Occipital lobe (tissue), 1 donor: ENCODE measurements at regions not wholly inside any gene's neighbourhood (a gene's known extent, or its start where the extent isn't known, plus 50 kb on each side); places are given as distances from the start of the nearest gene placed in this dataset.

ENCODE experiments used
- DNase-seq: peaks from one replicate; lab custom pipeline; 2025; lab: John Stamatoyannopoulos, UW

GRCh38 chrX:6782831-6783230 is 247.9 kb upstream of the VCX3A start:
- no peak for DNase-seq

DNA sequence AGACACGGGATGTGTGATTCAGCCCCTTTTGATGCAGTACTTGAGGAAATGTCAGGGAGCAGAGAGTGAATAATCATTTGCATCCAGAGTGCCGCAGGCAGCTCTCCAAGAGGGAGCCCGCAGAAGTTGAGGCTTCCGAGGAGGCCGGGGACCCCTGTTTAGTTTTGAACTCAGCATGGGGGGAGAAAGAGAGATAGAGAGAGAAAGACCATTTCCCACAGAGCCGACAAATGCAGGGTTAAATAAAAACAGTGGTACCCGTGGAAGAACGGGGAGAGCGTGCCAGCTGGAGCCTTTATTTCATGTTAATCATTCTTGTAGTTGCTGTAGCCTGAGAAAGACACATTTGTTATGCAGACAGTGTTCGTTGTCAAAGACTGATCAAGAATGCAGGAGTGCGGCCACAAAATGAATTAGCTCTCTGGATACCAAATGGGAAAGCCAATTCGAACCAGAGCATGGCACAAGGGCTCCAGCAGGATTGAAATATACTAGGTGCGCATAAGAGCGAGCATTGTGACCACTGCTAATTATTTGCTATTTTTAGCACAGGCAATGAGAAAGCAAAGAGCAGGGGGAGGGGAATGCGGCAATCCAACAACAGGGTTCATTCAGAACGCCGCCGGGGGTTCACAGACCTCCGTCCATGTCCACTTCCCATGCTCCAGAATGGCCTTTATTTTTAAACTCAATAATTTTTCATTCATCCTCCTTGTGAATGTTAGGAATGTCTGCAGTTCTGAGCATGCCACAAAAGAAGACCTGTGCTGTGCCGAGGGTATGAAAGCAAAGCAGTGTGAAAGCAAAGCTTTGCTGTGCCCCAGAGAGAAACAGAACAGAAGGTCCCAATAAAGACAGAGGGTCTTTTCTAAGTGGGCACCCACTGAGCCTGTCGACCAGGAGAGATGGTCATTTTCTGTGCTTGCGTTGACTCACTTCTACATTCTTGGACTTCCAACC is 243.9 kb upstream of the VCX3A start:
- DNase-seq: peak; percentile 3

- no peak for DNase-seq
Measured at GRCh38 chrX:6777238-6778002, 242.5 kb upstream of the VCX3A start.

GRCh38 chrX:6770936-6771335 is 236.0 kb upstream of the VCX3A start:
- DNase-seq: no peak

GRCh38 chrX:6768881-6769280 is 234.0 kb upstream of the VCX3A start:
- no peak for DNase-seq

GRCh38 chrX:6761251-6761650 is 226.3 kb upstream of the VCX3A start:
- no peak for DNase-seq

DNA sequence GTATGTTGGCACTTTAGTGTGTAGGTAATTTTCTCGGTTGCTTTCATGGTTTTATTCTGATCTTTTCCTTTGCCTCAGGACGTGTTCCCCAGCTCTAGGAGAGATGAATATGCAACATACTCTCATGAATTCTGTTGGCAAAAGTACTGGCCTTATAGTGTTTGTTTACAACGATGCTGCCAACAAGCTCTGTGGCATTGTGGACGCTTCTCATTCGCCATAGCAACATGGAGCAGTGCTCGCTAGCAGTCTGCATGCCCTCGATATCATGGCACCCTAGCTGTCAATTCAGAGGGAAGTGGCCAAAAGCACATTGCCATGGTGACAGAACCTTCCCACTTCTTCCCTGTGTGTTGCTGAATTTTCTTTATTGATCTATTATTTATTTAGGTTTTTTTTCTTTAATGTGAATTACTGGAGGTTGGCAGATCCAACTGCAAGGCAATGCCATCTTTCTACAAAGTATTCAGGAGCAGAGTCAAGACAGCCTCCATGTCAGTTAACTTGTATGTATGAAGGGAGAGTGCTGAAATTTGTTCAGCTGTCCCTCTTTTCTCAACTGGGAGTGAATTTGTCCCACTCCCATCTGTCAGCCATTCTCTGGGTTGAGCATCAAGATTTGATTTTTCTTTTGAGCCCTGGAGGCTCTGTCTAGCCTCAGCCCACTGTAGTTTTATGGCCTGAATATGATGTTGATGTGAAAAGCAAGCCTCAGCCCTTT is 224.9 kb upstream of the VCX3A start:
- DNase-seq: no peak

DNA sequence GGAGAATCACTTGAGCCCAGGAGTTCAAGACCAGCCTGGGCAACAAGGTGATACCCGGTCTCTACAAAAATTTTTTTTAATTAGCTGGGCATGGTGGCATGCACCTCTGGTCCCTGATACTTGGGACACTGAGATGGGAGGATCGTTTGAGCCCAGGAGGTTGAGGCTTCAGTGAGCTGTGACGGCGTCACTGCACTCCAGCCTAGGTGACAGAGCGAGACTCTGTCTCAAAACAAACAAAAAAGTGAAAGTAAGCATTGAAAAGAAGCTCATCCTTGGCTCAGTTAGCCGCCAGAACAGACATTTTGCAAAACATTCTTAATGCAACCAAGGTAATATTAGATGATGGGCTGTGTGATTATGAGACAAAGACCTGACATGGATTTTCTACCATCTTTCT is 223.3 kb upstream of the VCX3A start:
- DNase-seq: no peak

- no peak for DNase-seq
Measured at GRCh38 chrX:6757631-6758030, 222.7 kb upstream of the VCX3A start.

DNA sequence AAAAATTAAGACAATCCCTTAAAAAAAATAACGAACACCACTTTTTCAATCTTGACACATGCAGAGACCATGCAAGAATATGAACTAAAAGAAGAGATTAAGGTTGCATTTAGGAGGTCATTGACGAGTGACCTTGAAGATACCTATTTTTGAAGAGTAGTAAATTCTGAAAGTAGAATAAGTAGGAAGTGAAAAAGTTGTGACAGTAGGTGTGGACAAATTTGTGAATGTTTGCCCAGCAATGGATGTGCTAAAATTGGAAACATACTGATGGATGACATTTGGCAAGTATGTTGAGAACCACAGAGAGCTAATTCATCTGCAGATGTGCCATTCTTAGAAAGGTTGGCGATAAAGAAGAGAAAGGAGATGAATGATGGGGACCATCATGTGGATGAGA is 213.7 kb upstream of the VCX3A start:
- DNase-seq: no peak

GRCh38 chrX:6738518-6739470 is 203.9 kb upstream of the VCX3A start:
- no peak for DNase-seq

DNA sequence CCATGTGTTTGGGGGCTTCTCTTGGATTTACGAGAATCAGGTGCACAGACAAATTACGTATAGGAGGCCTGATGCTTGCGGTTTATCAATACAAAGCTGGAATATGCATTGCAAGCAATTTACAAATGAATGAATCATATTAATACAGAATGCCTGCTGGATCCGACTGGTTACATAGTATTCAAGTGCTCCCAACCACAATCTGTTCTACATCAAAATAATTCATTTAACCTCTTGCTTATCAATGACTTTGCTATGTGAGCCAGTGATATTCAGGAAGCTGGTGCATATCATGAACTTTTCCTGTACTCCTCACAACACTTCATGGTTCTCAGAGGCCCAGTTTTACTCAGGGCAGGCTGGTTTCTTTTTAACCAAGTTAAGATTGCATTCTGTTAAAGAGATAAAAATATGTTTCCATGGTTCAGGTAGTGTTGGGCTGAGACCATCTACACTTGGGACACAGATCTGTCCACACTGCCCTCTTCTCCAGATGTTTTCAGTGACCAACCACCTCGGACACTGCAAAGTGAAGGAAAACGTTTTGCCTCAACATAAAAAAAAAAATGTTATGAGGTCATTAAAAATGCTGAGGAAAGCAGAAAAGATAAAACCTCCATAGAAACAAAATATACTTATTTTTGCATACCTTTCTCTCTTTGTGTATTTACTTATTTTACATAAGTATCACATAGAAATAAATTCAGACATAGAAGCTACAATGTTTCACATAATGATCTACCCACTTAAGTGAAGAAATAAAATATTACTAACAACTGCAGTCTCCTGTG is 200.1 kb upstream of the VCX3A start:
- DNase-seq: no peak

GRCh38 chrX:6732101-6732500 is 197.2 kb upstream of the VCX3A start:
- no peak for DNase-seq

GRCh38 chrX:6729626-6730025 is 194.7 kb upstream of the VCX3A start:
- no peak for DNase-seq

GRCh38 chrX:6718766-6719165 is 183.8 kb upstream of the VCX3A start:
- no peak for DNase-seq

DNA sequence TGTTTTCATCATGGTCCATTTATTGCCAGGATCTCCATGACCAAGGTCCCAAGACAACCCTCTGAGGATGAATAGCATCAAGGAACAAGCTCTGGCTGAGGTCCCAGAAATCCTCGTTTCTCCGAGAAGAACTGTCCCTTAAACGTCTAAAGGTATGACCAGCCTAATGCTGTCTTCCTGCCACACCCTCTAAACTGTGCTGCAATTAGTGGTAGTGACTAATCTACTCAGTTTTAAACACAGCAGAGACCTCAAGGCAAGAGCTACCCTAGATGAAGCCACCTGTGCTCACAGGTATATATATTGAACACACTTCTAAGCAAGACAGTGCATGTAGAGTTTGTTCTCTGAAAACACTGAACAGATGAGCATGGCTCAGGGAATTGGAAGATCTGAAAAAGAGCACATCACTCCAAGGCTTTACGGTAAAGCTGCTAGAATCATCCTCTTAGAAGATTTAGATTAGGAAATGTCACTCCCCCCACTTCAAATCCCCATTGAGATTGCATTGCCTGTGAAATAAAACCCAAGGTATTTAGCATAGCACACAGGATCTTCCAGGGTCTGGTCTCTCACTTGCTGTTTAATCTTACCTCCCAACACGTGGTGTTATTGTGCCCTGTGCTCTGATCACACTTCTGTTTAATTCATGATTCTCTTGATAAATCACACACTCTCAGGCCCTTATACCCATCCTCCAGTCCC is 173.9 kb upstream of the VCX3A start:
- DNase-seq: no peak

DNA sequence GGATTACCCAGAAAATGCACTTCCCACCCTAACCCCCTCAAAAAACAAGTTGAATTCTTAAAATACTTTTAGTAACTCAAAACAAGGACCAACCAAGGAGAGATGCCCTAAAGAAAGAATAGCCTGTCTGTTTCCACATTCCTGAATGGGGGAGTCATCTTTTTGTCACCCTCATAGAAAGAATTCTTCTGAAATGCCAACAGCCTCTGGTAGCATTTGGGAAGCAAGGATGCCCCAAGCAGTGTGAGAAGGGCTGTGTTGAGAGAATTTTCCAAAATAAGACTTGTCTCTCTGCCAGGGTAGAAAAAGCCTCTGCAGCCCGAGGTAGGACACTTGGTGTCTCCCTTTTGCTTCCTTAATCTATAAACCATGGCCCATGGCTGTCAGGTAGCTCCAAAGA is 173.1 kb upstream of the VCX3A start:
- no peak for DNase-seq

DNA sequence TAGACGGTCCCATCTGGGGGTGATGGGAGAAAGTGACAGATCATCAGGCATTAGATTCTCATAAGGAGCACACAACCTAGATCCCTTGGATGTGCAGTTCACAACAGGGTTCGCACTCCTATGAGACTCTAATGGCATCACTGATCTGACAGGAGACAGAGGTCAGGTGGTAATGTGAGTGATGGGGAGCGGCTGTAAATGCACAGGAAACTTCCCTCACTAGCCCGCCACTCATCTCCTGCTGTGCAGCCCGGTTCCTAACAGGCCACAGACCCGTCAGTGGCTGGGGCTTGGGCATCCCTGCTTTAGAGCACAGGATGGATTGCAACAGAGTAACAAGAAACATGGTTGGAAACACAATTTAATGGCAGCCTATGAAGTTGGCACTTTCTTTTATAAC is 172.6 kb upstream of the VCX3A start:
- no peak for DNase-seq

DNA sequence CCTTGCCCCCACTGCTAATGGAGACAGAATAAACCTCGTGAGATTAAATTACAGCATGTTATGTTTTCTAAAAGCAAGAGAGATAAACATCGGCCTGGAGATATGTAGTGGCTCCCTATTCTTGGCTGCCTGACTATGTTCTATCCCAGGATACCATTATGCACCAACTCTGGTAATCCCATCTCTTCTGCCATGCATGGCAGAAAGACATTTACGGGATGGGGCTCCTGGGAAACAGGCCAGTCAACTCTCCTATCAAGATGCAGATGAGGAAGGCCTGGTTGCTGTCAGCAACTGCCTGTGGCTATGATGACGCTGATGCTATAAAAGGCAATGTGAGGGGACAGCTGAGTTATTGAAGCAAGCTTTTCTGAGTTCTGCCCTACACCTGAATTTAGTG is 166.2 kb upstream of the VCX3A start:
- no peak for DNase-seq
